ENCODE measurements at regions not wholly inside any gene's neighbourhood (a gene's known extent, or its start where the extent isn't known, plus 50 kb on each side); places are given as distances from the start of the nearest gene placed in this dataset.

GRCh38 chr18:78924786-78925540 is 54.7 kb upstream of the SALL3 start:
- H3K36me3 ChIP-seq (ENCODE audit: insufficient read depth, low read length), result no peaks in the 10 kb centered on the region
- H4K20me1 ChIP-seq (ENCODE audit: insufficient read depth), result no peaks in the 10 kb centered on the region
- no peak overlapping the region for H3K4me2 ChIP-seq (ENCODE audit: low read length)
- H3K27ac ChIP-seq (ENCODE audit: low read length), result no peak overlapping the region
- no peaks in the 10 kb centered on the region for H3K79me2 ChIP-seq (replicated peaks; ENCODE audit: insufficient read depth, low read length)
- H3K27me3 ChIP-seq (ENCODE audit: insufficient read depth, low read depth, low read length), result no peaks in the 10 kb centered on the region
- H3K9me3 ChIP-seq (ENCODE audit: low read length), result no peaks in the 10 kb centered on the region
- no peaks in the 10 kb centered on the region for H3K9me2 ChIP-seq (ENCODE audit: insufficient read depth, low read length)
- no peak overlapping the region for H2AFZ ChIP-seq (ENCODE audit: low read depth, low read length)
- no peaks in the 10 kb centered on the region for H3F3A ChIP-seq (ENCODE audit: insufficient read depth, low read length, poor library complexity, severe bottlenecking)
- TF ChIP-seq MXI1 (conservative IDR thresholded peaks at IDR 0.05; ENCODE audit: poor library complexity, severe bottlenecking) (no peak), EP300 (conservative IDR thresholded peaks at IDR 0.05; ENCODE audit: poor library complexity, severe bottlenecking) (no peak), EZH2 (IDR thresholded peaks at IDR 0.05; ENCODE audit: borderline replicate concordance, insufficient read depth, low read length, poor library complexity, severe bottlenecking) (no peak), RAD21 (conservative IDR thresholded peaks at IDR 0.05) (no peak), SMC3 (conservative IDR thresholded peaks at IDR 0.05; ENCODE audit: poor library complexity) (no peak), TAF1 (IDR thresholded peaks at IDR 0.05; ENCODE audit: low read depth) (no peak), POLR2AphosphoS5 (IDR thresholded peaks at IDR 0.05) (no peak)
- TF ChIP-seq, protein P1, sequence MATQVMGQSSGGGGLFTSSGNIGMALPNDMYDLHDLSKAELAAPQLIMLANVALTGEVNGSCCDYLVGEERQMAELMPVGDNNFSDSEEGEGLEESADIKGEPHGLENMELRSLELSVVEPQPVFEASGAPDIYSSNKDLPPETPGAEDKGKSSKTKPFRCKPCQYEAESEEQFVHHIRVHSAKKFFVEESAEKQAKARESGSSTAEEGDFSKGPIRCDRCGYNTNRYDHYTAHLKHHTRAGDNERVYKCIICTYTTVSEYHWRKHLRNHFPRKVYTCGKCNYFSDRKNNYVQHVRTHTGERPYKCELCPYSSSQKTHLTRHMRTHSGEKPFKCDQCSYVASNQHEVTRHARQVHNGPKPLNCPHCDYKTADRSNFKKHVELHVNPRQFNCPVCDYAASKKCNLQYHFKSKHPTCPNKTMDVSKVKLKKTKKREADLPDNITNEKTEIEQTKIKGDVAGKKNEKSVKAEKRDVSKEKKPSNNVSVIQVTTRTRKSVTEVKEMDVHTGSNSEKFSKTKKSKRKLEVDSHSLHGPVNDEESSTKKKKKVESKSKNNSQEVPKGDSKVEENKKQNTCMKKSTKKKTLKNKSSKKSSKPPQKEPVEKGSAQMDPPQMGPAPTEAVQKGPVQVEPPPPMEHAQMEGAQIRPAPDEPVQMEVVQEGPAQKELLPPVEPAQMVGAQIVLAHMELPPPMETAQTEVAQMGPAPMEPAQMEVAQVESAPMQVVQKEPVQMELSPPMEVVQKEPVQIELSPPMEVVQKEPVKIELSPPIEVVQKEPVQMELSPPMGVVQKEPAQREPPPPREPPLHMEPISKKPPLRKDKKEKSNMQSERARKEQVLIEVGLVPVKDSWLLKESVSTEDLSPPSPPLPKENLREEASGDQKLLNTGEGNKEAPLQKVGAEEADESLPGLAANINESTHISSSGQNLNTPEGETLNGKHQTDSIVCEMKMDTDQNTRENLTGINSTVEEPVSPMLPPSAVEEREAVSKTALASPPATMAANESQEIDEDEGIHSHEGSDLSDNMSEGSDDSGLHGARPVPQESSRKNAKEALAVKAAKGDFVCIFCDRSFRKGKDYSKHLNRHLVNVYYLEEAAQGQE (IDR thresholded peaks at IDR 0.05; ENCODE audit: borderline replicate concordance), result no peak
- TF ChIP-seq, protein P2, sequence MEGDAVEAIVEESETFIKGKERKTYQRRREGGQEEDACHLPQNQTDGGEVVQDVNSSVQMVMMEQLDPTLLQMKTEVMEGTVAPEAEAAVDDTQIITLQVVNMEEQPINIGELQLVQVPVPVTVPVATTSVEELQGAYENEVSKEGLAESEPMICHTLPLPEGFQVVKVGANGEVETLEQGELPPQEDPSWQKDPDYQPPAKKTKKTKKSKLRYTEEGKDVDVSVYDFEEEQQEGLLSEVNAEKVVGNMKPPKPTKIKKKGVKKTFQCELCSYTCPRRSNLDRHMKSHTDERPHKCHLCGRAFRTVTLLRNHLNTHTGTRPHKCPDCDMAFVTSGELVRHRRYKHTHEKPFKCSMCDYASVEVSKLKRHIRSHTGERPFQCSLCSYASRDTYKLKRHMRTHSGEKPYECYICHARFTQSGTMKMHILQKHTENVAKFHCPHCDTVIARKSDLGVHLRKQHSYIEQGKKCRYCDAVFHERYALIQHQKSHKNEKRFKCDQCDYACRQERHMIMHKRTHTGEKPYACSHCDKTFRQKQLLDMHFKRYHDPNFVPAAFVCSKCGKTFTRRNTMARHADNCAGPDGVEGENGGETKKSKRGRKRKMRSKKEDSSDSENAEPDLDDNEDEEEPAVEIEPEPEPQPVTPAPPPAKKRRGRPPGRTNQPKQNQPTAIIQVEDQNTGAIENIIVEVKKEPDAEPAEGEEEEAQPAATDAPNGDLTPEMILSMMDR (IDR thresholded peaks at IDR 0.05; ENCODE audit: poor library complexity, severe bottlenecking), result no peak
- H3K4me3 ChIP-seq (ENCODE audit: low read length), result no peak overlapping the region
- no peak overlapping the region for H3K9ac ChIP-seq (ENCODE audit: low read length)

- H3K9ac ChIP-seq (ENCODE audit: low read length), result no peak overlapping the region
- no peaks in the 10 kb centered on the region for H3K36me3 ChIP-seq (ENCODE audit: insufficient read depth, low read length)
- H3K27me3 ChIP-seq (ENCODE audit: insufficient read depth, low read depth, low read length), result no peaks in the 10 kb centered on the region
- H3K4me2 ChIP-seq (ENCODE audit: low read length), result no peak overlapping the region
- no peak overlapping the region for H2AFZ ChIP-seq (ENCODE audit: low read depth, low read length)
- H3K9me2 ChIP-seq (ENCODE audit: insufficient read depth, low read length), result no peaks in the 10 kb centered on the region
- no peaks in the 10 kb centered on the region for H3F3A ChIP-seq (ENCODE audit: insufficient read depth, low read length, poor library complexity, severe bottlenecking)
- TF ChIP-seq SMC3 (conservative IDR thresholded peaks at IDR 0.05; ENCODE audit: poor library complexity) (no peak), EZH2 (IDR thresholded peaks at IDR 0.05; ENCODE audit: borderline replicate concordance, insufficient read depth, low read length, poor library complexity, severe bottlenecking) (no peak), POLR2AphosphoS5 (IDR thresholded peaks at IDR 0.05) (no peak), TAF1 (IDR thresholded peaks at IDR 0.05; ENCODE audit: low read depth) (no peak), RAD21 (conservative IDR thresholded peaks at IDR 0.05) (no peak), EP300 (conservative IDR thresholded peaks at IDR 0.05; ENCODE audit: poor library complexity, severe bottlenecking) (no peak), MXI1 (conservative IDR thresholded peaks at IDR 0.05; ENCODE audit: poor library complexity, severe bottlenecking) (no peak)
- TF ChIP-seq, protein P1 (IDR thresholded peaks at IDR 0.05; ENCODE audit: borderline replicate concordance), result no peak
- TF ChIP-seq, protein P2 (IDR thresholded peaks at IDR 0.05; ENCODE audit: poor library complexity, severe bottlenecking), result no peak
- no peak overlapping the region for H3K27ac ChIP-seq (ENCODE audit: low read length)
- no peaks in the 10 kb centered on the region for H4K20me1 ChIP-seq (ENCODE audit: insufficient read depth)
- H3K4me3 ChIP-seq (ENCODE audit: low read length), result no peak overlapping the region
- H3K79me2 ChIP-seq (replicated peaks; ENCODE audit: insufficient read depth, low read length), result no peaks in the 10 kb centered on the region
- no peaks in the 10 kb centered on the region for H3K9me3 ChIP-seq (ENCODE audit: low read length)
These were observed 53.9 kb upstream of the SALL3 start for GRCh38 chr18:78925557-78926242.
